ENCODE measurements at regions not wholly inside any gene's neighbourhood (a gene's known extent, or its start where the extent isn't known, plus 50 kb on each side); places are given as distances from the start of the nearest gene placed in this dataset.

DNA sequence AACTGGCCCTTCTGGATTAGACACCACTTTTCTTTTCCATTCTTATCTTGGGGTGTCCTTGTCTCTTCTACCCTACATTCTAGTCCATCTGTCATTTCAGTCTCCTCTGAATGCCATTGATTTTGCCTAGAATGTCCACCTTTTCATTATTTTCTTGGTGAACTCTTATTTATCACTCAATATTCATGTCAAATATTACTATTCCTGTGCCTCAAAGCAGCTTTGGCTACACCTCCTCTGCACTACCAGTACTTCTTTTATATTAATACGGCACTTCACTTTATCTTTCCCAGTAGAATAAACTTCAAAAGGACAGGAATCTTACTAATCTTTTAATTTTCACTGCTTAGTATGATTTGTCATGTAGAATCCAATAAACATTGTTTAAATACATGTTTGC lies 186.4 kb upstream of the DPYD start:
- no peaks in the 10 kb centered on the region for H3K9me3 ChIP-seq (ENCODE audit: control insufficient read depth, low read length, poor library complexity, severe bottlenecking)
- Mint-ChIP-seq H3K36me3 (ENCODE audit: low read depth) (no peaks in the 10 kb centered on the region), H3K27ac (no peak overlapping the region), H3K27me3 (no peaks in the 10 kb centered on the region), H3K4me3 (no peak overlapping the region), H3K4me1 (no peaks in the 10 kb centered on the region)
- DNase-seq (no peak), ATAC-seq (no peak)

- Mint-ChIP-seq H3K36me3 (ENCODE audit: low read depth) (no peaks in the 10 kb centered on the region), H3K4me3 (no peak overlapping the region), H3K27ac (no peak overlapping the region), H3K4me1 (no peaks in the 10 kb centered on the region), H3K27me3 (no peaks in the 10 kb centered on the region)
- ATAC-seq: no peak
- DNase-seq: no peak
- H3K9me3 ChIP-seq (ENCODE audit: control insufficient read depth, low read length, poor library complexity, severe bottlenecking): no peaks in the 10 kb centered on the region
These were observed 183.5 kb upstream of the DPYD start for GRCh38 chr1:98104289-98104688.

DNA sequence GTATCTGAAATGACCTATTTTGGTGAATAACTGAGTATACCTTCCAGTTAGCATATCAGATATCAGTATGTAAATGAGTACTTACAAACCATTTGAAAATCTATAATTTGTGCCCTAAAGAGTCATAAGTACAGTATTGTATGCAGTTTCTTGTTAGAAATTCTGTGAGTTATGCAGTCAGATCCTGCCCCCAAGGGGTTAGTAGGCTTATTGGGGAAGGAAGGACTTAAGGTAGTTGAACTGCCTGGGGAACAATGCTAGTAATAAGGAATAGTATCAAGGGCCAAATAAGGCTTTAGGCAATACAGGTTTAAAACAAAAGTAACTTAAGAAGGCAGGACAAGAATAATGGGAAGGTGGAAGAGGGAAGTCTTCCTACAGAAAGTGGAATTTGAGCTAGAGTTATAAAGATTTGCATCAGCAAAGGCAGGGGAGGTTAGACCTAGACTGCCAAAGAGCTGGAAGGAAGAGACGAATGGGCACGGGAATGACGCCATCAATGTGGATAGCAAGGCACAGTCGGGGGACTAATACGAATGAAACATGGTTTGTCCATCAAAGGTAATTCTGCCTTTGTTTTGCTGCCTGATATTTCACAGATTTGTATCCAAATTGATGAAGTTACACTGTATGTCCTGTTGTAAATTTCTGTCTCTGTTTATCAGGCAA lies 182.9 kb upstream of the DPYD start:
- H3K27me3 Mint-ChIP-seq: no peaks in the 10 kb centered on the region
- DNase-seq (no peak), ATAC-seq (no peak)
- no peaks in the 10 kb centered on the region for H3K4me1 Mint-ChIP-seq
- H3K4me3 Mint-ChIP-seq: no peak overlapping the region
- H3K36me3 Mint-ChIP-seq (ENCODE audit: low read depth): no peaks in the 10 kb centered on the region
- H3K27ac Mint-ChIP-seq: no peak overlapping the region
- no peaks in the 10 kb centered on the region for H3K9me3 ChIP-seq (ENCODE audit: control insufficient read depth, low read length, poor library complexity, severe bottlenecking)

- Mint-ChIP-seq H3K4me1 (no peaks in the 10 kb centered on the region), H3K4me3 (no peak overlapping the region), H3K36me3 (ENCODE audit: low read depth) (no peaks in the 10 kb centered on the region), H3K27ac (no peak overlapping the region), H3K27me3 (no peaks in the 10 kb centered on the region)
- ATAC-seq (no peak), DNase-seq (no peak)
- H3K9me3 ChIP-seq (ENCODE audit: control insufficient read depth, low read length, poor library complexity, severe bottlenecking): no peaks in the 10 kb centered on the region
These were observed 181.7 kb upstream of the DPYD start for GRCh38 chr1:98102345-98103030.

- H3K9me3 ChIP-seq (ENCODE audit: control insufficient read depth, low read length, poor library complexity, severe bottlenecking): no peaks in the 10 kb centered on the region
- no peaks in the 10 kb centered on the region for H3K27me3 Mint-ChIP-seq
- DNase-seq: no peak
- no peak overlapping the region for H3K4me3 Mint-ChIP-seq
- no peaks in the 10 kb centered on the region for H3K36me3 Mint-ChIP-seq (ENCODE audit: low read depth)
- no peaks in the 10 kb centered on the region for H3K4me1 Mint-ChIP-seq
- no peak for ATAC-seq
- no peak overlapping the region for H3K27ac Mint-ChIP-seq
These were observed 180.5 kb upstream of the DPYD start for GRCh38 chr1:98101364-98101763.

DNA sequence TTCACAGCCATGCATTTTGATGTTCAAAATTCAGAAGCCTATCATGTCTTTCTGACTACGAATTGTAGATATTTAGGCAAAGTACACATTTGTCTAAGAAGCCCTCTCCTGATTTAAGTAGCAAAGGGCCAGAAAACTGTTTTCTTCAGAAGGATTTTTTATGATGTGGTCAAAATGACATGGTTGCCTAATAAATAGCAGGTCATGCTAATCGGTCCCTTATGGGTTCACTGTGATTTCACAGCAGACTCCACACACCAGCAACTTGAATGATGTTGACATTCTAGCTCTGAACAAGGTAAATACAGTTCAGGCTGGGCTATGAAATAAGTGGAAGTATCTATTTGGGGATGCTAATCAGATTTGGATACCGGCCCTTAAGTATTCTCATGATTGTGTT lies 178.7 kb upstream of the DPYD start:
- no peak for ATAC-seq
- peaks cover 5% of the 10 kb centered on the region for H3K27me3 Mint-ChIP-seq
- DNase-seq: no peak
- no peak overlapping the region for H3K27ac Mint-ChIP-seq
- no peak overlapping the region for H3K4me3 Mint-ChIP-seq
- H3K4me1 Mint-ChIP-seq: no peaks in the 10 kb centered on the region
- H3K36me3 Mint-ChIP-seq (ENCODE audit: low read depth): no peaks in the 10 kb centered on the region
- no peaks in the 10 kb centered on the region for H3K9me3 ChIP-seq (ENCODE audit: control insufficient read depth, low read length, poor library complexity, severe bottlenecking)

DNA sequence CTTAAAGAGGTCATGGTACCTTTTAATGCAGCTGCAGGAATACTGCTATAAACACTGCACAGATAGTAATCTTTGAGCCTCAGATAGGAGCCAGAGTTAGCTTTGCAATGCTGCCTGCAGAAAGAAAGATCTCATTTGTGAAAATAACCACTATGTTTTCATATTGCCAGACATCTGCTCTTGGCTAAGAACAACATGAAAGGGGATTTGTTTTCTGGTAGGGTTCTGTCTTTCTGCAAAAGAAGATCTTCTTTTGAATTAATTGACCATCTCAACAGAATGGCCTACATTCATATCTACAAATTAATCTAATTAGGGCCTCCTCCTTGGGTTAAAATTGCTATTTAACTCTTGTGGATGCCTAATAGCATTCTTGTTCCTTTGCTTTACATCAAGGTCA lies 177.6 kb upstream of the DPYD start:
- H3K9me3 ChIP-seq (ENCODE audit: control insufficient read depth, low read length, poor library complexity, severe bottlenecking): no peaks in the 10 kb centered on the region
- ATAC-seq (no peak), DNase-seq (no peak)
- H3K27ac Mint-ChIP-seq: no peak overlapping the region
- H3K36me3 Mint-ChIP-seq (ENCODE audit: low read depth): no peaks in the 10 kb centered on the region
- H3K4me3 Mint-ChIP-seq: no peak overlapping the region
- peaks cover 10% of the 10 kb centered on the region for H3K27me3 Mint-ChIP-seq
- H3K4me1 Mint-ChIP-seq: no peaks in the 10 kb centered on the region

GRCh38 chr1:98090351-98090750 lies 169.5 kb upstream of the DPYD start:
- DNase-seq: no peak
- Mint-ChIP-seq H3K27ac (no peak overlapping the region), H3K4me1 (no peaks in the 10 kb centered on the region), H3K36me3 (ENCODE audit: low read depth) (no peaks in the 10 kb centered on the region), H3K4me3 (no peak overlapping the region), H3K27me3 (peaks cover 18% of the 10 kb centered on the region)
- H3K9me3 ChIP-seq (ENCODE audit: control insufficient read depth, low read length, poor library complexity, severe bottlenecking): no peaks in the 10 kb centered on the region
- ATAC-seq: no peak

- ATAC-seq: no peak
These were observed 167.5 kb upstream of the DPYD start for GRCh38 chr1:98088381-98088780.

GRCh38 chr1:98086796-98087441 lies 166.1 kb upstream of the DPYD start:
- DNase-seq (no peak), ATAC-seq (no peak)
- peaks cover 15% of the 10 kb centered on the region for H3K27me3 Mint-ChIP-seq
- no peaks in the 10 kb centered on the region for H3K4me1 Mint-ChIP-seq
- no peak overlapping the region for H3K27ac Mint-ChIP-seq
- no peak overlapping the region for H3K4me3 Mint-ChIP-seq
- H3K36me3 Mint-ChIP-seq (ENCODE audit: low read depth): no peaks in the 10 kb centered on the region
- H3K9me3 ChIP-seq (ENCODE audit: control insufficient read depth, low read length, poor library complexity, severe bottlenecking): no peaks in the 10 kb centered on the region

More at GRCh38 chr1:98088381-98088780, 167.5 kb upstream of the DPYD start:
- H3K36me3 Mint-ChIP-seq (ENCODE audit: low read depth): no peaks in the 10 kb centered on the region
- no peak overlapping the region for H3K4me3 Mint-ChIP-seq
- H3K27ac Mint-ChIP-seq: no peak overlapping the region
- peaks cover 21% of the 10 kb centered on the region for H3K27me3 Mint-ChIP-seq
- H3K4me1 Mint-ChIP-seq: no peaks in the 10 kb centered on the region
- no peak for DNase-seq
- no peaks in the 10 kb centered on the region for H3K9me3 ChIP-seq (ENCODE audit: control insufficient read depth, low read length, poor library complexity, severe bottlenecking)

GRCh38 chr1:98086156-98086555 lies 165.3 kb upstream of the DPYD start:
- peaks cover 15% of the 10 kb centered on the region for H3K27me3 Mint-ChIP-seq

GRCh38 chr1:98084188-98084587 lies 163.4 kb upstream of the DPYD start:
- Mint-ChIP-seq H3K4me1 (no peaks in the 10 kb centered on the region), H3K27ac (no peak overlapping the region), H3K27me3 (peaks cover 22% of the 10 kb centered on the region), H3K36me3 (ENCODE audit: low read depth) (no peaks in the 10 kb centered on the region), H3K4me3 (no peak overlapping the region)
- ATAC-seq: no peak
- H3K9me3 ChIP-seq (ENCODE audit: control insufficient read depth, low read length, poor library complexity, severe bottlenecking): no peaks in the 10 kb centered on the region
- no peak for DNase-seq

More at GRCh38 chr1:98086156-98086555, 165.3 kb upstream of the DPYD start:
- no peaks in the 10 kb centered on the region for H3K4me1 Mint-ChIP-seq
- no peak for ATAC-seq
- no peaks in the 10 kb centered on the region for H3K36me3 Mint-ChIP-seq (ENCODE audit: low read depth)
- no peak overlapping the region for H3K4me3 Mint-ChIP-seq
- no peaks in the 10 kb centered on the region for H3K9me3 ChIP-seq (ENCODE audit: control insufficient read depth, low read length, poor library complexity, severe bottlenecking)
- DNase-seq: no peak
- no peak overlapping the region for H3K27ac Mint-ChIP-seq

DNA sequence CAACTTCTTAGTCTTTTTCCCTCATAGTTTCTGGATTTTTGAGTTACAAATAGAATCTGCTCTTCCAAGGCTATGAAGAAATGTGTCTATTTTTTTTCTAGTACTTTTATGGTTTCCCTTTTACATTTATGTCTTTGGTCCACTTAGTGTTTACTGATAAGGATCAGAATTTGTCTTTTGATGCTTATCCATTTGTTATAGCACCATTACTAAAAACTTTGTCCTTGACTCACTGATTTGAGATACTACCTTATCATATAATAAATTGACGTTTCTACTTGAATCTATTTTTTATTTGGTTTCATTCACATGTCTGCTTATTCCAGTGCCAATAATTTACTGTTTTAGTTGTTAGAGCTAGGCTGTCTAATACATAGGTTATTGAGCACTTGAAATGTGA lies 161.1 kb upstream of the DPYD start:
- Mint-ChIP-seq H3K27me3 (peaks cover 22% of the 10 kb centered on the region), H3K4me1 (peaks cover 2% of the 10 kb centered on the region), H3K36me3 (ENCODE audit: low read depth) (no peaks in the 10 kb centered on the region), H3K27ac (no peak overlapping the region), H3K4me3 (no peak overlapping the region)
- DNase-seq (no peak), ATAC-seq (no peak)
- no peaks in the 10 kb centered on the region for H3K9me3 ChIP-seq (ENCODE audit: control insufficient read depth, low read length, poor library complexity, severe bottlenecking)

- H3K4me1 Mint-ChIP-seq: peaks cover 5% of the 10 kb centered on the region
- ATAC-seq: no peak
- H3K9me3 ChIP-seq (ENCODE audit: control insufficient read depth, low read length, poor library complexity, severe bottlenecking): no peaks in the 10 kb centered on the region
- peaks cover 7% of the 10 kb centered on the region for H3K27me3 Mint-ChIP-seq
- H3K36me3 Mint-ChIP-seq (ENCODE audit: low read depth): no peaks in the 10 kb centered on the region
- H3K27ac Mint-ChIP-seq: no peak overlapping the region
- no peak overlapping the region for H3K4me3 Mint-ChIP-seq
- DNase-seq: no peak
These were observed 157.8 kb upstream of the DPYD start for GRCh38 chr1:98078596-98078995.
